ENCODE measurements at regions not wholly inside any gene's neighbourhood (a gene's known extent, or its start where the extent isn't known, plus 50 kb on each side); places are given as distances from the start of the nearest gene placed in this dataset.

- Histone ChIP-seq H3K9me3 (ENCODE audit: control insufficient read depth in 4 of 4, low read length in 3 of 4) (no peaks in the 10 kb centered on the region), H3K9ac (ENCODE audit: low read depth in 1 of 2, low read length in 2 of 2) (no peak overlapping the region), H3K27me3 (ENCODE audit: control insufficient read depth in 4 of 4, insufficient read depth in 4 of 4, low read length in 3 of 4) (peaks cover 0 to 4% (median 0%) of the 10 kb centered on the region in 4 donors), H3K27ac (ENCODE audit: low read depth in 1 of 2, low read length in 2 of 2) (no peak overlapping the region), H3K4me3 (ENCODE audit: low read depth in 1 of 3, low read length in 3 of 3) (no peak overlapping the region), H3K4me1 (ENCODE audit: control insufficient read depth in 4 of 4, insufficient read depth in 4 of 4, low read length in 3 of 4) (no peaks in the 10 kb centered on the region), H3K36me3 (ENCODE audit: control insufficient read depth in 4 of 4, insufficient read depth in 3 of 4, low read depth in 1 of 4, low read length in 3 of 4) (no peaks in the 10 kb centered on the region)
- 67% methylated on average over 11 of the region's 11 CpGs for WGBS
- TF ChIP-seq YY1 (IDR thresholded peaks at IDR 0.05) (no peak), RXRA (IDR thresholded peaks at IDR 0.05) (no peak), SP1 (IDR thresholded peaks at IDR 0.05) (no peak), RAD21 (IDR thresholded peaks at IDR 0.05) (no peak), JUND (IDR thresholded peaks at IDR 0.05) (no peak), EGR1 (IDR thresholded peaks at IDR 0.05; ENCODE audit: low read depth in 2 of 2) (no peak)
- TF ChIP-seq, protein P1, sequence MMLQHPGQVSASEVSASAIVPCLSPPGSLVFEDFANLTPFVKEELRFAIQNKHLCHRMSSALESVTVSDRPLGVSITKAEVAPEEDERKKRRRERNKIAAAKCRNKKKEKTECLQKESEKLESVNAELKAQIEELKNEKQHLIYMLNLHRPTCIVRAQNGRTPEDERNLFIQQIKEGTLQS (IDR thresholded peaks at IDR 0.05) = no peak
- DNase-seq (ENCODE audit: low spot score) = no peak
Observed at GRCh38 chr14:22271838-22272799, 316.9 kb downstream of the DAD1 start.

DNA sequence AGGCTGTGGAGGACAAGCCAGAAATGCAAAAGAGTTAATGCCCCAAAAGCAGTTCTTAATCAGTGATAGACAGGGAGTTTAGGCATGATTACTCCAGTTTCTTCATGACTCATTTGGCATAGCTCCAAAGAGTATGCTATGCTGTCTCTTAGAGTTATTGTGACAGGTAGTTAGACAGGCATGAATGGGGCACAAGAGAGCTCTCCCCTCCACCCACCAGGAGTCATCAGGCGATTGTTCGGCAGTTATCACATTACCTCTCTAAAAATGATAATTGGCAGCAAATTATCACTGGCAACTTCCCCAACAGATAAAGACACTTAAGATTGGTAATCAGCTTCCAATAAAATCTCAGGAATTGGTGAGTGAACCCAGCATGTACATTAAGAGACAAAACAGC, 320.1 kb downstream of the DAD1 start:
- H3K9me3 ChIP-seq (ENCODE audit: control insufficient read depth in 4 of 4, low read length in 3 of 4) = no peaks in the 10 kb centered on the region
- DNase-seq (ENCODE audit: low spot score) = no peak
- H3K9ac ChIP-seq (ENCODE audit: low read depth in 1 of 2, low read length in 2 of 2) = no peak overlapping the region
- WGBS = 81% methylated on average over 2 of the region's 2 CpGs
- no peaks in the 10 kb centered on the region for H3K4me1 ChIP-seq (ENCODE audit: control insufficient read depth in 4 of 4, insufficient read depth in 4 of 4, low read length in 3 of 4)
- H3K4me3 ChIP-seq (ENCODE audit: low read depth in 1 of 3, low read length in 3 of 3) = no peak overlapping the region
- peaks cover 0 to 2% (median 0%) of the 10 kb centered on the region in 4 donors for H3K27me3 ChIP-seq (ENCODE audit: control insufficient read depth in 4 of 4, insufficient read depth in 4 of 4, low read length in 3 of 4)
- H3K36me3 ChIP-seq (ENCODE audit: control insufficient read depth in 4 of 4, insufficient read depth in 3 of 4, low read depth in 1 of 4, low read length in 3 of 4) = no peaks in the 10 kb centered on the region
- no peak overlapping the region for H3K27ac ChIP-seq (ENCODE audit: low read depth in 1 of 2, low read length in 2 of 2)
- TF ChIP-seq HNF4A (conservative IDR thresholded peaks at IDR 0.05) (no peak), SP1 (IDR thresholded peaks at IDR 0.05) (no peak), RXRA (IDR thresholded peaks at IDR 0.05) (no peak), FOXA1 (IDR thresholded peaks at IDR 0.05) (no peak), NR2F2 (IDR thresholded peaks at IDR 0.05) (no peak), GABPA (IDR thresholded peaks at IDR 0.05 in 1 of 2, conservative IDR thresholded peaks at IDR 0.05 in 1 of 2) (no peak)
- TF ChIP-seq, protein P2, sequence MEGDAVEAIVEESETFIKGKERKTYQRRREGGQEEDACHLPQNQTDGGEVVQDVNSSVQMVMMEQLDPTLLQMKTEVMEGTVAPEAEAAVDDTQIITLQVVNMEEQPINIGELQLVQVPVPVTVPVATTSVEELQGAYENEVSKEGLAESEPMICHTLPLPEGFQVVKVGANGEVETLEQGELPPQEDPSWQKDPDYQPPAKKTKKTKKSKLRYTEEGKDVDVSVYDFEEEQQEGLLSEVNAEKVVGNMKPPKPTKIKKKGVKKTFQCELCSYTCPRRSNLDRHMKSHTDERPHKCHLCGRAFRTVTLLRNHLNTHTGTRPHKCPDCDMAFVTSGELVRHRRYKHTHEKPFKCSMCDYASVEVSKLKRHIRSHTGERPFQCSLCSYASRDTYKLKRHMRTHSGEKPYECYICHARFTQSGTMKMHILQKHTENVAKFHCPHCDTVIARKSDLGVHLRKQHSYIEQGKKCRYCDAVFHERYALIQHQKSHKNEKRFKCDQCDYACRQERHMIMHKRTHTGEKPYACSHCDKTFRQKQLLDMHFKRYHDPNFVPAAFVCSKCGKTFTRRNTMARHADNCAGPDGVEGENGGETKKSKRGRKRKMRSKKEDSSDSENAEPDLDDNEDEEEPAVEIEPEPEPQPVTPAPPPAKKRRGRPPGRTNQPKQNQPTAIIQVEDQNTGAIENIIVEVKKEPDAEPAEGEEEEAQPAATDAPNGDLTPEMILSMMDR (IDR thresholded peaks at IDR 0.05; ENCODE audit: low read depth, low read length, missing input control) = no peak

- Histone ChIP-seq H3K36me3 (ENCODE audit: control insufficient read depth in 4 of 4, insufficient read depth in 3 of 4, low read depth in 1 of 4, low read length in 3 of 4) (no peaks in the 10 kb centered on the region), H3K4me1 (ENCODE audit: control insufficient read depth in 4 of 4, insufficient read depth in 4 of 4, low read length in 3 of 4) (no peaks in the 10 kb centered on the region), H3K27me3 (ENCODE audit: control insufficient read depth in 4 of 4, insufficient read depth in 4 of 4, low read length in 3 of 4) (no peaks in the 10 kb centered on the region), H3K4me3 (ENCODE audit: low read depth in 1 of 3, low read length in 3 of 3) (no peak overlapping the region), H3K9me3 (ENCODE audit: control insufficient read depth in 4 of 4, low read length in 3 of 4) (no peaks in the 10 kb centered on the region), H3K9ac (ENCODE audit: low read depth in 1 of 2, low read length in 2 of 2) (no peak overlapping the region), H3K27ac (ENCODE audit: low read depth in 1 of 2, low read length in 2 of 2) (no peak overlapping the region)
- TF ChIP-seq FOXA1 (IDR thresholded peaks at IDR 0.05) (no peak), SP1 (IDR thresholded peaks at IDR 0.05) (no peak), TAF1 (conservative IDR thresholded peaks at IDR 0.05) (no peak), RXRA (IDR thresholded peaks at IDR 0.05) (no peak), NR2F2 (IDR thresholded peaks at IDR 0.05) (no peak), JUND (IDR thresholded peaks at IDR 0.05) (no peak)
- TF ChIP-seq, protein P1 (IDR thresholded peaks at IDR 0.05) = no peak
- DNase-seq (ENCODE audit: low spot score) = no peak
- 88% methylated on average over 3 of the region's 3 CpGs for WGBS
Observed at GRCh38 chr14:22266683-22267082, 322.3 kb downstream of the DAD1 start.

Measured in liver (tissue), 8 donors.